ENCODE measurements at regions not wholly inside any gene's neighbourhood (a gene's known extent, or its start where the extent isn't known, plus 50 kb on each side); places are given as distances from the start of the nearest gene placed in this dataset.

DNA sequence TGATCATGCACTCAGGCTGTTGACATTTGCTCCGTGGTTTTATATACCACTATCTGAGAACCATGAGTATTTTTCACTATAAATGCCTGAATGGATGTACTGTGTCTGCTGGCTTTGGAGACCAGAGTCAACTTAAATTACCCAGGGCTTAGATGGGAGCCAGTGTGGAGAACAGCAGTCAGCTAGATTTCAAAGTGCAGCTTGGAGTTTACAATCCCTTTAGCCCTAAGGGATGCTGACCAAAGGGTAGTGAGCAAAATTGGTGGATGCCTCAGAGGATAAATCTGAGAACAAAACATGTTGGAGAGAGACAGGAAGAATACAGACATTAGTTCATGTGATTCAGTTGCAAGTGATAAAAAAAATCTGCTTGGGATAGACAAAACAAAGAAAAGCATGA, 327.5 kb downstream of the C11orf87 start:
- TF ChIP-seq, protein P1, sequence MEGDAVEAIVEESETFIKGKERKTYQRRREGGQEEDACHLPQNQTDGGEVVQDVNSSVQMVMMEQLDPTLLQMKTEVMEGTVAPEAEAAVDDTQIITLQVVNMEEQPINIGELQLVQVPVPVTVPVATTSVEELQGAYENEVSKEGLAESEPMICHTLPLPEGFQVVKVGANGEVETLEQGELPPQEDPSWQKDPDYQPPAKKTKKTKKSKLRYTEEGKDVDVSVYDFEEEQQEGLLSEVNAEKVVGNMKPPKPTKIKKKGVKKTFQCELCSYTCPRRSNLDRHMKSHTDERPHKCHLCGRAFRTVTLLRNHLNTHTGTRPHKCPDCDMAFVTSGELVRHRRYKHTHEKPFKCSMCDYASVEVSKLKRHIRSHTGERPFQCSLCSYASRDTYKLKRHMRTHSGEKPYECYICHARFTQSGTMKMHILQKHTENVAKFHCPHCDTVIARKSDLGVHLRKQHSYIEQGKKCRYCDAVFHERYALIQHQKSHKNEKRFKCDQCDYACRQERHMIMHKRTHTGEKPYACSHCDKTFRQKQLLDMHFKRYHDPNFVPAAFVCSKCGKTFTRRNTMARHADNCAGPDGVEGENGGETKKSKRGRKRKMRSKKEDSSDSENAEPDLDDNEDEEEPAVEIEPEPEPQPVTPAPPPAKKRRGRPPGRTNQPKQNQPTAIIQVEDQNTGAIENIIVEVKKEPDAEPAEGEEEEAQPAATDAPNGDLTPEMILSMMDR (IDR thresholded peaks at IDR 0.05; ENCODE audit: control insufficient read depth, extremely low read depth, insufficient read depth), result no peak

DNA sequence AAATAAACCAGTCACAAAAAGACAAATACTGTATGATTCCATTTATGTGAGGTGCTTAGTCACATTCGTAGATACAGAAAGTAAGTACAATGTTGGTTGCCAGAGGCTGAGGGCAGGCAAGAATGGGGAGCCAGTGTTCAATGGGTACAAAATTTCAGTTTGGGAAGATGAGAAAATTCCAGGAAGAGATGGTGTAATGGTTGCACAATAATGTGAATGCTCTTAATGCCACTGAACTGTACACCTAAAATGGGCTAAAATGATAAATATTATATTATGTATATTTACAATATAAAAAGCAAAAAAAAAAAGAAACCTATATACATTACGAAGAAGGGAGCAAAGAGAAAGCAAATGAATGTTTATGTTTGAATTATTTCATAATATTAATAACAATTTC, 329.0 kb downstream of the C11orf87 start:
- DNase-seq (ENCODE audit: low read depth), result no peak
- H3K4me3 ChIP-seq (ENCODE audit: low read depth, low read length), result no peak overlapping the region
- TF ChIP-seq, protein P1 (IDR thresholded peaks at IDR 0.05; ENCODE audit: control insufficient read depth, extremely low read depth, insufficient read depth), result no peak

More for the DNA sequence above, 327.5 kb downstream of the C11orf87 start:
- DNase-seq (ENCODE audit: low read depth), result no peak
- no peak overlapping the region for H3K4me3 ChIP-seq (ENCODE audit: low read depth, low read length)

DNA sequence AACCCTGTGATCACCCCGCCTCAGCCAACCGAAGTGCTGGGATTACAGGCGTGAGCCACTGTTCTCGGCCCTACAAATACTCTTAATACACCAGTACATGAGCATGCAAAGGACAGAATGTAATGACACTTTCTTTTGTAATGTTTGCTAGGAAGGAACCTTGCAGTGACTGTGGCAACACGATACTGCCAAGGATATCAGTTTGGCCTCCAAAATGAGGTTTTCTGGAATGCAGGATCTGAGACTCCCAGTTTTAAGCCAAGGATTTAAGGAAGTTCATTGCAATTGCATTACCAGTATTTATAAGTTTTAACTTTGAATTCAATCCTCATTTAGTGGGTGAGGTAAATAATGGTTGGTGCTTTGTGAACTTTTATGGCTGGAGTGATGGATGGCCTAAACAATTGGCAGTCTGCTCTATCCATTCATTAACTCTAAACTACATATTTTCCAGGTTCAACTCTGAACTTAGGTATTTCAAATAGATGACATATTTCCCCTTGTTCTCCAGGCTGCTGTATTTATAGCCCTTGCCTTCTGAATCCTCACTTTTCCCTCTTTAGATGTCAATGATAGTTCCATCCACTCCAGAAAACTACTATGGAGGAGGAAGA, 330.3 kb downstream of the C11orf87 start:
- TF ChIP-seq, protein P1 (IDR thresholded peaks at IDR 0.05; ENCODE audit: control insufficient read depth, extremely low read depth, insufficient read depth), result no peak

DNA sequence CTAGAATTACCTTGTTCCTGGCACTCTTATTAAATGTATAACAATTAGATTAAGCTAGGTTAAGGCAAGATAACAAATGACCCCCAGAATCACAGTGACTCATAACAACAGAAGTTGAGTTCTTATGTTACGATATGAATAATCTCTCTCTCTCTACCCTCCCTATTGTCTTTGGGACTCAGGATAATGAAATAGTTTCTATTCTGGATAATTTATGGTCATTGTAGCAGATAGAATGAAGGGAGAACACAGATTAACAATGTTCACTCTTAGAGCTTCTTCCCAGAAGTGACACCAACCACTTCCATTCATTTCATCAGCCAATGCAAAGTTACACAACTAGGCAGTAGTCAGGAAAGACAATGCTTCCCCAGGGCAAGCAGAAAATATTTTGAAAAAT, 334.5 kb downstream of the C11orf87 start:
- H3K4me3 ChIP-seq (ENCODE audit: low read depth, low read length), result no peak overlapping the region
- TF ChIP-seq, protein P1 (IDR thresholded peaks at IDR 0.05; ENCODE audit: control insufficient read depth, extremely low read depth, insufficient read depth), result no peak
- DNase-seq (ENCODE audit: low read depth), result no peak

More for the DNA sequence above, 330.3 kb downstream of the C11orf87 start:
- DNase-seq (ENCODE audit: low read depth), result no peak
- no peak overlapping the region for H3K4me3 ChIP-seq (ENCODE audit: low read depth, low read length)

DNA sequence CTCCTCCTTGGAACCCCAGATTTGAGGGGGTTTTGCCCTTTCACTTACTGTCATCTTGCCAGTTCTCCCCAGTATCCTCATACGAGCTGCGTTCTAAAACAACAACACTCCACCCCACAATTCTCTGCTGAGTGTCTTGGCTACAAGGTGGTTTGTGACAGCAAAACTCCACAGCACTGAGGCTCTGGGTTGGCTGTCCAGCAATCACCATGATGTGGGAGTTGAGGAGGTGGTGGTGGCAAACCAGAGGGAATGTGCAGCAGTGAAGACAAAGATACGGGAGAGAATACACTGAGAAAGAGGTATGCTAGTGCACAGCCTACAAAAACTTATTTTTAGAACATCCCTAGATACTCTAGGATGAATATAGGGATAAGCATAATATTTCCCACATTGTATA, 335.0 kb downstream of the C11orf87 start:
- no peak overlapping the region for H3K4me3 ChIP-seq (ENCODE audit: low read depth, low read length)
- no peak for DNase-seq (ENCODE audit: low read depth)
- TF ChIP-seq, protein P1 (IDR thresholded peaks at IDR 0.05; ENCODE audit: control insufficient read depth, extremely low read depth, insufficient read depth), result no peak

DNA sequence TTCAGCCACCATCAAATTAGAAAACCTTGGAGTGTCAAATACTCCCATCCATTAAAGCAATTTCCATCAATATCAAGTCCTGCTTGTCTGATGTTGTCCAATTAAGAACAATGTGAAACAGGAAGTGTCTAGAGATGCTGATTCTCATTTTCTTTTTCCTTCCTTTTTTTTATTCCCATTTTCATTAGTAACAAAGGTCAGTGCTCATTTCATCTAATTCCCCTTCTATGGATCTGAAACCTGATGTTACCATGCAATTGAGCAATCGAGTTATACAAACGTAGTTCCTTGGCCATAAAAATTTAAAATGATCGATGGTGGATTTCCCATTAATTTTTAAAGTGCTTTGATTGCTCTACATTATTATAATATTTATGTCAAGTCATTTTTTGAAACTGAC, 330.6 kb upstream of the ZC3H12C start:
- no peak overlapping the region for H3K4me3 ChIP-seq (ENCODE audit: low read depth, low read length)
- TF ChIP-seq, protein P1 (IDR thresholded peaks at IDR 0.05; ENCODE audit: control insufficient read depth, extremely low read depth, insufficient read depth), result no peak
- no peak for DNase-seq (ENCODE audit: low read depth)

DNA sequence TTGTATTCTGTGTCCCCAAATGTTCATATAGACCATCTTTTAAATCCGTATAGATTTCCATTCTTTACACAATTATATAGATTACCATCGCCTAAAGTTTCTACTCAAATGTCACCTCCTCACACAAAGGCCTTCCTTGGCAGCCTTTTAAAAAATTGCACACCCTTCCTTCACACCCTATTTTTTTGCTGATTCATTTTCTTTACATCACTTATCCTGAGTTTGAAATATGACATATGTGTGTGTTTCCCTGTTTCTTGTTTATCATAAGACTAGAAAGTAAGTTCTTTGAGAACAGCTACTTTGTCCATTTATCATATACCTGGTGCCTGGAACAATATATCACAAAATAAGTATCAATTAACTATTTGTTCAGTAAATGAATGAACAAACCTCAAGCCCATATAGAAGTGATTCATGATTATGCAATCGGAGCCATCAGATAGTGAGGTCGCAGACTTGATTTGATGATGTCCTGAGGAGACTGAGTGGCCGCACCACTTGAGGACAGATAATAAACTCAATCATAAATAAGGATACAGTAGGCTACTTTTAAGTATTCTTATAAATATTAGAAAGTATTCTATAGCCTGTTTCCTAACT, 327.4 kb upstream of the ZC3H12C start:
- TF ChIP-seq, protein P1 (IDR thresholded peaks at IDR 0.05; ENCODE audit: control insufficient read depth, extremely low read depth, insufficient read depth), result no peak
- H3K4me3 ChIP-seq (ENCODE audit: low read depth, low read length), result no peak overlapping the region
- DNase-seq (ENCODE audit: low read depth), result no peak
